NCI-H1092 treated with DMSO at 0.1 percent for 48 hours (cell line): ENCODE measurements at regions not wholly inside any gene's neighbourhood (a gene's known extent, or its start where the extent isn't known, plus 50 kb on each side); places are given as distances from the start of the nearest gene placed in this dataset.
"Not testable (repeated sequence)": the region's sequence is repeated elsewhere in the genome, so short reads cannot be mapped to it uniquely, and the experiment has no call there.

Experiments used
- DNase-seq: peaks from one replicate; lab custom pipeline; 2025; lab: John Stamatoyannopoulos, UW

- no peak for DNase-seq
Measured at GRCh38 chr6:14552891-14553290, 435.3 kb downstream of the CD83 start.

- no peak for DNase-seq
Measured at GRCh38 chr6:14553515-14553914, 435.9 kb downstream of the CD83 start.

DNA sequence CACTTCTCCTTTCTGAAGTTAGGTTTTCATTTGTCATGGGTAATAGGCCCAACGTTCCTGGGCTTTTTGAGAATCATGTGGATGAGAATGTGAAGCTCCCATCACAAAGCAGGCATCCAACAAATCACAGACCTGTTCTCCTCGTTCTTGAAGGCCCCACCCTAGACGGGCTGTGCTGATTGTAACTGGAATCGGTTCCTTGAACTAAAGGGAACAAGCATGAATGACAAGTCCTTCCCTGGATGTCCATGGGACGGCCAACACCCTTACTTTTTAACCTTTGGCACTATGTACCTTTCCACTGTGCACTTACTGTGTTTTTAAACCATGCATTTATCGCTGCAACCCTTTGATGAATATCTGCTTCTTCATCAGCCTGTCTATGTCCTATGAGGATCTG, 438.2 kb downstream of the CD83 start:
- DNase-seq, result no peak

- DNase-seq, result no peak
Measured at GRCh38 chr6:14559746-14560536, 442.4 kb downstream of the CD83 start.

- not testable (repeated sequence) for DNase-seq
Measured at GRCh38 chr6:14561563-14561962, 444.0 kb downstream of the CD83 start.

- no peak for DNase-seq
Measured at GRCh38 chr6:14567842-14568241, 450.3 kb downstream of the CD83 start.

DNA sequence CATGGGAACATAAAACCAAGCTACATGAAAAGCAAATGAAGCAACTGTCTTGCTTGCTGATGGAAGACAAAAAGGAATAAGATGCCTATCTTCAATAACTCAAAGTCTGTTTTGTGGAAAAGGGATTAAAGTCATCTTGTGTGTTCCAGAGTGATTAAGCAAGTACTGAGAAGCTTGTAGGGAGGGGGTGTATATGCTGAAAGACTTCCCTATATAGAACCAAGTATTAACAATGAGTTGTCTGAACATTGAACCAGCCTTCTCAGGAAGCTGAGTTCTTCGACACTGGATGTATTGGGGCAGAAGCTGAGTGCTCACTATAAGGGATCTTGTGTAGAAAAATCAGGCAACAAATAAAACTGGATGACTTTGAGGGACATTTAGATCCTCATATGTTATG, 451.8 kb downstream of the CD83 start:
- no peak for DNase-seq

DNA sequence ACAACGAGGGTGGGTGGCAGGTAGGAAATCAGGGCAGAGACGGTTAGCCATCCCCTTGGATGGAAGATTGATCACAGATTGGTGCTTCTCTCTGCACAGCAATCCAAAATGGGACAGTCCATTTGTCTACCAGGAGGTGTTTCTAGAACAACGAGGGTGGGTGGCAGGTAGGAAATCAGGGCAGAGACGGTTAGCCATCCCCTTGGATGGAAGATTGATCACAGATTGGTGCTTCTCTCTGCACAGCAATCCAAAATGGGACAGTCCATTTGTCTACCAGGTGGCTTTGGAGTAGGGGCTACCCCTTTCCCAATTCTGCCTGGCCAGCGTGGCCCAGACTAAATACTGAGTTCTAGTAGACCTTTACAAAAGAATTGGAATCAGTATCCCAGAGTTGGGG, 452.3 kb downstream of the CD83 start:
- DNase-seq, result not testable (repeated sequence)

- DNase-seq, result no peak
Measured at GRCh38 chr6:14571001-14571400, 453.4 kb downstream of the CD83 start.

- no peak for DNase-seq
Measured at GRCh38 chr6:14571746-14572145, 454.2 kb downstream of the CD83 start.

DNA sequence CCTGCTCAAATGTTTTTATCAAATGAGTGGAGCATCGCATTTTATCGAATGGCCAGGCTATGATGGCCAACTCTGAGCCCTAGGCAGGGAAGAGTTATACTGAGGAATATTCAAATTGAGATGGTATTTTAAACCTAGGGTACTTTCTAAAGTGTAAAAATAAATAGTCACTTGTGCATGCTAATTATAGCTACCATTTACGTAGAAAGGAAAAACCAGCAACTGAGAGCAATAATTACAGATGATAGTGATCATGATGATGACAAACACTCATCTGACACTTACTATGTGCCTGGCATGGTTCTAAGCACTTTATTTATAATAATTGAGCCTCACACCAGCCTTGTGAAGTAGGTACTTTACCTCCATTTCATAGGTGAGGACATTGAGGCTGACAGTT, 455.7 kb downstream of the CD83 start:
- DNase-seq, result no peak

DNA sequence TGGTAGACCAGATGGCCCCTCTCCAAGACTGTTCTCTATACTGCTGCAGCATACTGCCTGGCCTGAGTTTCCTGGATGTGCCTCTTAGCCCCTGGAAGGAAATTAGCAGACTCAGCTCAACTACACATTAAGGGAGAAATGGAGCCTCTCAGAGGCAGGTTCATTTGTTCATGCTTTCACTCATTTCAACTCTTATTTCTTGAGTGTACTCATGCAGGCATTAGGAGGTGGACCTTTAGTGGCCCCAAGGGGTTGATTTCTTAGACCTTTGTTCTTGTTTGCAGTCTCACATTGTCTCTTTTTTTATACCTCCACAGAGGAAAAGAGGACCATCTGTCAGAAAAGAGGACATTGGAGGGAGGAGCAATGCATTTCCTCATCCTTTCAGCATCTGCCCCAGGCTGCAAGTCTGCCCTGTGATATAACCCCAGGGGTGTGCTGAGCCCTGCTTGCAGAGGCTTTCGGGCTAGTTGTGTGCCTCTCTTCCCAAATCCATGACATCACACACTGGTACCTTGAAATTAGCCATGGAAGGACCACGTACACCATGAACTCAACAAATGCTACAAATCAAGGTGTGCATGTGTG, 456.2 kb downstream of the CD83 start:
- peak; percentile 20 for DNase-seq

- no peak for DNase-seq
Measured at GRCh38 chr6:14575961-14576360, 458.4 kb downstream of the CD83 start.

GRCh38 chr6:14578994-14579393, 461.4 kb downstream of the CD83 start:
- DNase-seq, result no peak

GRCh38 chr6:14582749-14583148, 465.2 kb downstream of the CD83 start:
- no peak for DNase-seq

DNA sequence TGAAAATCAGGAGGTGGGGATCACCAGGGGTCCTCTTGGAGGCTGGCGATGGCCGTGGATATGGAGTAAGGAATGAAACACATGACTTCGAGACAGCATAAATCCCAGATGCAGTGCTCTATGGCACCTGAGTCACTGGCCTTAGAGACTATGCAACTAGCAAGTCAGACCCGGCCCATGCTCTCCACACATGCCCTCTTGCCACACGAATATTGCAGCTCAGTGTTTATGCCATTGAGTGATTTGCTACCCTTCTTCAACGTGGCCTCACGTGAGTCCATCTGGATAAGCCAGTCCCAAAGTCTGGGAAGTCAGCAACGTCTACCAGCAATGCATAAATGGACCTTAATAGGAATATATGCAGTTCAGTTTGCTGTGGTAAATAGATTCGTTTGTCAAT, 466.3 kb downstream of the CD83 start:
- no peak for DNase-seq

DNA sequence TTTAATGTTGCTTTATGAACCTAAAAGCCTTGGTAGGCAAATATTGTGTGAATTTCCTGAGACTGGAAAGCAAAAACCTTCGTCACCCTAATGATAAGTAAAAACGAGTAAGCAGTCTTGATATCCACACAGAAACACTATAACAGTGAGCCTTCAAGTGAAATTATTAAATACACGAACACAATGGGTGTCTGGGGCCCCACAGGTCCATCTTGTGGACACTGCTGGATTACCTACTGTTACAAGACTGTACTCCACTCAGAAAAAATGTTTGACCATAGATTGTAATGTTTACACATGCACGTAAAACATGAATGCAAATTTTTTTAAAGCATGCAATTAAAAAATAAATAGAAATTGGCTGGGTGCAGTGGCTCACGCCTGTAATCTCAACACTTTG, 466.9 kb downstream of the CD83 start:
- no peak for DNase-seq

DNA sequence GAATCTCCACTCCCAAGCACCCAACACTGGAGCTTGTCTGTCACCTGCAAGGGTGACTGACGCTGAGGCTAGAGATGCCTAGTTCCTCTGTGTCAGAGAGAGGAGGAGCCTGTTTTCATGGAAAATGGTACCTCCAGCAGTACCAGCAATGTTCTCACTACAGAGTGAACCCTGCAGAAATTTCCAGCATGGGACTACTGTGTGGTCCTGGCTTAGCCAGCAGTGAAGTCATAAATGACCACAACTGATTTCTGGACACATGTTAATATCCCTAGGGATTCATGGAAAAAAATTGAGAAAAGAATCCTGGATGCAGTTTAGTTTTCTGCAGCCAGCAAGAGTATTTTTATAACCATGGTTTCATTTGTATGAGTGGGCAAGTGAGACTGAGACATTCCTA, 468.1 kb downstream of the CD83 start:
- no peak for DNase-seq

DNA sequence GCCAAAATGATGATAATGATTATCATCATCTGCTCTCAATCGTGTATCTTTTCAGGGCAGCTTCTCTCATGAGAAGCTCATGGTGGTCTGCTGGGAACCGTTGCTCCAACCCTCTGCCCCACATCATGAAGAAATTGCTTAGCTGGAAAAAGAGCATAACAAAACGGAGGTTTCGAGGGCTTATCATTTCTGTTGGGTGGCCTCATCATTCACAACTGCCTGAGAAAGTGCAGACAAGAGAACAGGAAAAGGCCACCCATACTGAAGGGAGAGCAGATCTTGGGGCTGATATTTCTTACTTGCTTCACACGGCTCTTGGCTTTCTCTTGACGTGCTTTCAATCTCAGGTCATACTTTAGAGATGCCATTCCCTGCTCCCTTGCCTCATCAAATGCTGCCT, 471.6 kb downstream of the CD83 start:
- DNase-seq, result no peak

DNA sequence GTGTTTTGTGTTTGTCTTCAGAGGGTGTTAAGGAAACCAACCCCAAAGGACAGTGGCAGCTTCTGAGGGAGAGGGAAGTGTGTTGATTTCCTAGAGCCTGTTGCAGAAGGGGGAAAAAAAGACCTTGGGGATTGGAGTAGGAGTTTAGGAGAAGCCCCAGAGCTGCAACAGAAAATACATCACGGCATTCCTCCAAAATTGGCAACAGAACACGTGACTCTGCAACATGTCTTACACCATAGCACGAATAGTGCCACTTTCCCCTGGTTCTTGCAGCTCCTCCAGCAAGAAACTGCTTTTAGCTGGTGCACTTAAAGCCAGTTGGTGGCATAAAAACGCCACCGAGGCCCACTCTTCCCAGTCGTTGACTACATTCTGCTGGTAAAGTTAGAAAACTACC, 473.0 kb downstream of the CD83 start:
- DNase-seq, result no peak

GRCh38 chr6:14591998-14592397, 474.4 kb downstream of the CD83 start:
- no peak for DNase-seq

DNA sequence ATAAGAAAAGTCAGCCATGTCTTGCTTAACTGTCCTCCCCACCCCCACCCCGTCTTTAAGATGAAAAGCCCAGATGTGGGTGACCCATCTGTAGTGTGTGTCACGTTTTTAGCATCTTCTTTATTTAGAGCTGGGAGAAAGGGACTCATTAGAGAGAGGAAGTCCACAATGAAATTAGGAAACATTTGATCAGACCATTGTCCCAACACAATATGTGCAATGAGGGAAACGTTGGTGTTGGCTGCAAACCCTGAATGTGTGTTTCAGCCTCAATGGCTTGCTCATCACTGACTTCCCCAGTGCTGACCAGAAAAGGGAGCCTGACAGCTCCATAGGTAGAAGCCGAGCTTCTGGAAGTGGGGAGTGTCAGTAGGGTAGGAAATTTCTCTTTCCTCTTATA, 475.7 kb downstream of the CD83 start:
- no peak for DNase-seq

DNA sequence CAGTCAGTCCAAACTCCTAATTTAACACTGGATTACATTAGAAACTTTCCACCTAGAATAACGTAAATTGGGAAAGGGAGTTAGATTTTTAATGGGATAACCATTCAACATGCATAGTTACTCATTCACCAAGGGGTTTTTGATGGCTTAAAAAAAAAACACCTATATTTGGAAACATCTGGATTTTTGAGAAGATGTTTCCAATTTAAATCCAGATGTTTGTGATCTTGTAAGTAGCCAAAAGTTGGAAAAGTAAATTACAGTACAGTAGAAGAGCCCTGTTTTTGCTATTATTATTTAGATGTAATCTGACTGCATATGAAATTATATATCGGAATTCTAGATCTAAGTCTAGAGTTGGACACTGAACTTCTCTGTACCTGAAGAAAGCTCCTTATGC, 478.2 kb downstream of the CD83 start:
- DNase-seq, result no peak

DNA sequence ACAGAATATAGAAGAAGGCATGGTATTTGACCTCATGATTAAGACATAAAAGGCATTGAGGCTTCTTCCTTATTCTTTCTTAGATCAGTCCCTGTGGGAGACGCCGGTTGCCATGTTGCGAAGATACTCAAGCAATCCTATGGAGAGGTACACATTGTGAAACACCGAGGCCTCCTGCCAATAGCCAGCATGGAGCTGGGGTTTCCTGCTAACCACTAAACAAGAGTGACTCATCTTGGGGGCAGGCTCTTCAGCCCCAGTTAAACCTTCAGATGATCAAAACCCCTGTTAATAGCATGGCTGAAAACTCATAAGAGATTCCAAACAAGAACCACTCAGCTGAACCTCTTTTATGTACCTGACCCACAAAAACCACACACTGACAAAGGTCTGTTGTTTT, 478.8 kb downstream of the CD83 start:
- no peak for DNase-seq
